ENCODE measurements at regions not wholly inside any gene's neighbourhood (a gene's known extent, or its start where the extent isn't known, plus 50 kb on each side); places are given as distances from the start of the nearest gene placed in this dataset.
"Not testable (repeated sequence)": the region's sequence is repeated elsewhere in the genome, so short reads cannot be mapped to it uniquely, and the experiment has no call there.

- TF ChIP-seq CTCF, POLR2AphosphoS5, POLR2A, EP300 (IDR thresholded peaks at IDR 0.05): not testable (repeated sequence)
Measured at GRCh38 chr6:6963390-6963789, 144.4 kb upstream of the RREB1 start.
